NCI-H748 (cell line): ENCODE measurements at regions not wholly inside any gene's neighbourhood (a gene's known extent, or its start where the extent isn't known, plus 50 kb on each side); places are given as distances from the start of the nearest gene placed in this dataset.
"Not testable (repeated sequence)": the region's sequence is repeated elsewhere in the genome, so short reads cannot be mapped to it uniquely, and the experiment has no call there.

Source experiments
- DNase-seq: peaks from one replicate; lab custom pipeline; 2025; ENCODE audit not compliant: unreplicated experiment; lab: John Stamatoyannopoulos, UW

DNA sequence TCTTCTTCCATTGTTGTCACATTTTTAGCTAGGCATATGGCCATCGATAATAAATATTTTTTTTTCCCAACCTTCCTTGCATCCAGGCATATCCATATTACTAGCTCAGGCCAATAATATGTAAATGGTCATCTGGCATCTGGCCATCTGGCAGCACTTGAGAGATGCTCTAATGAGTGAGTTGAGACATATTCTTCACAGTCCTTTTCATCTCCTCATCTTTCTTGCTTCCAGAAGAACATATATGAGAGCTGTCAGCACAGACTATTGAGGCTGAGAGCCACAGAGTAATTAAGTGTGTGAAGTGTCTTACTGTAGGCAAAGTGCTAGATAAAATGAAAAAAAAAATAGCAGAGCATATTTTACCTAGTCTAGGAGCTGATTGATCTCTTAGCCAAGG lies 628.4 kb upstream of the TMPRSS15 start:
- DNase-seq: peak; percentile 13

DNA sequence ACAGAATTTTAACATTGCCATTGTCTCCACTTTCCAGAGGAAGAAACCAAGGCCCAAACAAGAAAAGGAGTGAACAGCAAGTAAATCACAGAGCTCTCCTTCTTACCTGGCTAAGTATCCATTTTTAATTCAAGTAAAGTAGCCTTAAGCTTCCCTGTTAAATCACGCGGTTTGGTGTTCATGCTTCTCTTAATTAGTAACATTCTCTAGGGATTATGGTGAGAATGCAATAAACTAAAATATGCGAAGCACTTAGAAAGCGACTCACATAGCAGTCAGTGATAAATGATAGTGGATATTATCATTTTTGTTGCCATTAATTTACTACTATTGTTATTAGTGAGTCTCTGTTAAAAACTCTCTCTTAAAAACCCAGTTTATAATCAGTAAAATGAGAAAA lies 630.5 kb upstream of the TMPRSS15 start:
- no peak for DNase-seq

DNA sequence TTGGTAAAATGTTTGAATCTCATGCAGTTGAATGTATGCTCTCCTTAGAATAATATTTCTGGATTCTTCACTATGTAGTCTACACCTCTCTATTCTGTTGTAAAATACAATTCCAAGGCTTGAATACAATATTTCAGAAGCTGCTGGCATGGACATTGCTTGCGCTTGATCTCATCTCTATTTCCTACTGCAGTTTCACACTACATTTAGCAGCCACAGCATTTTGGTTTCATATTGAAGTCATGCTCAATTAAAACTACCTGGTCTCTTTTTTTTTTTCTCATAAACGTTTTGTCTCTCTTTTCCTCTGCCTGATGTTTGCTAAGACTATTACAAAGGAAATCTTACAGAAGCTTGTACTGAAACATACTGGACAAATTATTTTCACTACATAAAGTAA lies 631.0 kb upstream of the TMPRSS15 start:
- DNase-seq: no peak

DNA sequence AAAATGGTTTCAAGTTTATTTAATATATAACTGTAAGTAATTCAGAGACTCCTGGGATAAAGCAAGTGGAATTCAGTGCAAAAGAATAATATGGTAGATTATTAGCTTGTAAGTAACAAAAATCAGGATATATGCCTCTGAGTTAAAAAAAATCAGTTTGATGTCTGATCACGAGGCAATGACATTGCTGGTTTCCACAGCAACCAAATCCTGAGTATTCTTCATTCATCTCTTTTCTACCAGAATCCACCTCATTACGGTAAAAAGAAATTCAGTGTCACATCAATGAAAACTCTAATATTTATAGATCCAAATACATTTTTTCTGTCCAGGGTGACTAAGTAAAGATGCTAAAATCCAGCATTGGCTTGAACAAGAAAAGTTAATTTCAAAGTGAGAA lies 642.3 kb upstream of the TMPRSS15 start:
- DNase-seq: no peak

DNA sequence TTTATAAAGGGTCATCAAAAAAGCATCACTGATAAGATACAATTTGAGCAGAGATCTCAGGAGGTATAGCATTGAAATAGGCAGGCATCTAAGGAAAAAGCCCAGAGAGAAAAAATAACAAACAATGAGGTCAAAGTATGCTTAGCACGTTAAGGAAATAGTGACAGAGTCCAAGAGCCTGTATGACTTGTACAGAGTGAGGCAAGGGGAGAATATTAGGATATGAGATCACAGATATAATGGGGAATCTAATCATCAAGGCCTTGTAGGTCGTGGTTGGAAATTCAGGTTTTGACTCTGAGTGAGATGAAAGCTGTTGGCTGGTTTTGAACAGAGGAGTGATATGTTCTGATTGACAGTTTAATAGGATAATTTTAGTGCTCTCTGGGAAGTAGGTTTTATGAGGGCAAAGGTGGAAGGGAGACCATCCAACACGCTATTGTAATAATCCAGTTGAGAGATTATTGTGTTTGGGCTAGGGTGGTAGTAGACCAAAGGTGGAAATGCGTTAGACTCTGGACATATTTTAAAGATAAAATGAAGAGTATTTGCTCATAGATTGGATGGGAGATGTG lies 644.6 kb upstream of the TMPRSS15 start:
- DNase-seq: no peak

DNA sequence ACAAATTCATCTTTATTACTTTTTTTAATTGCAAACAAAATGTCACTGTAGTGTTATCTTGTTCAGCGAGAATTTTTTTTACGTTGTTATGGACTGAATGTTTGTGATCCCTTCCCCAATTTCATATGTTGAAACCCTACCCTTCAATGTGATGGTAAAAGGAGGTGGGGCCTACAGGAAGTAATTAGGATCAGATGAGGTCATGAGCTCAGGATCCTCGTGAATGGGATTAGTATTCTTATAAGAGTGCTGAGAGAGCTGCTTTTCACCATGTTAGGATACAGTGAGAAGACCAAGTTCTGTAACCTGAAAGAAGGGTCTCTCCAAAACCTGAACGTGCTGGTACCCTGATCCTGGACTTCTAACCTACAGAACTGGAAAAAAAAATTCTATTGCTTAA lies 646.0 kb upstream of the TMPRSS15 start:
- DNase-seq: no peak

DNA sequence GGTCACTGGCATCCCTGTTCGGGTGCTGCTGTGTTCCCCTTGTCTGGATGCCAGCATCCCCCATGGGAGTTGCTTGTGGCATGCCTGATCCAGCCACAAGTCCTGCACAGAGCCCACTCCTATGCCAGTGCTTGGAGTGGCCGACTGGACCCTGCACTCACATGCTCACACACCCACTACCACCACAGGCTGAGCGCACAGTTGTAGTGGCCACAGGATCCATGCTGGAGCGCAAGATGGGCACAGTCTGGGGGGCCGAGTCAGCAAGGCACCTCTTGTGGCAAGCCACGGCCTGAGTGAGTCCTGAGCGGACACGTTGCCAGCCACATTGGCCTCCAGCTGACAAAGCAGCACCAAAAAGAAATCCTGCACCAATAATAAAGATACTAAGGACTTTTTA lies 661.6 kb upstream of the TMPRSS15 start:
- no peak for DNase-seq

DNA sequence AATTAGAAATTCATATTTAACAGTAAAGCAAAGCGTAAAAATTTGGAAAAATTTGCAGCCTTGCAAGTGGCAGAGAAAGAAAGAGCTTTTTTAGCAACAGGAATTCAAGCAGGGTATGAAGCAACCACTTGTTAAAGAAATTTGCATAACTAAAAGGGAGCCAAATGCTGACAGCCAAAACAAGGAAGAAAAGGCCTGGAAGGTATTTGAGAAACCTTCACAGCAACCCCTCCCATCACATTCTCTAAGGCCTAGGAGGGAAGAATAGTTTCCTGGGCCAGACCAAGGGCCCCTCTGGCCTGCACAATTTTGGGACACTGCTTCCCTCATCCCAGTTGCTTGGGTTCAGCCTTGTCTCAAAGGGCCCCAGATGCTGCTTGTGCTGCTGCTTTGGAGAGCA lies 672.4 kb upstream of the TMPRSS15 start:
- no peak for DNase-seq

DNA sequence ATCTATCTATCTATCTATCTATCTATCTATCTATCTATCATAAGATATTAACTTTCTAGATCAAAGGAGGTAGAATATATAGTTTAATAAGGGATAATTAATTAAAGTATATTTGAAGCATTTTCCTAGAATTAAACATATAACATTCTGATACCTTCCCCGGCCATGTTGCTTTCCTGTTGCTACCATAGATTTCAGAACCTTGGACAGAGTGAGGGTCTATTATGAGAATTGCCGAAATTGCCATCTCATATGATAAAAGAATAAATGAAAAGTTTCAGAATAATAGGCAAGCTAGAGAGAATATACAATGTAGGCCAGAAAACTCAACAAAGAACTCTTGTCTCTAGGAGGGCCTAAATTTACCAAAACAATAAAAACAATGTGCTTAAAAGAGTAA lies 706.1 kb upstream of the TMPRSS15 start:
- no peak for DNase-seq

DNA sequence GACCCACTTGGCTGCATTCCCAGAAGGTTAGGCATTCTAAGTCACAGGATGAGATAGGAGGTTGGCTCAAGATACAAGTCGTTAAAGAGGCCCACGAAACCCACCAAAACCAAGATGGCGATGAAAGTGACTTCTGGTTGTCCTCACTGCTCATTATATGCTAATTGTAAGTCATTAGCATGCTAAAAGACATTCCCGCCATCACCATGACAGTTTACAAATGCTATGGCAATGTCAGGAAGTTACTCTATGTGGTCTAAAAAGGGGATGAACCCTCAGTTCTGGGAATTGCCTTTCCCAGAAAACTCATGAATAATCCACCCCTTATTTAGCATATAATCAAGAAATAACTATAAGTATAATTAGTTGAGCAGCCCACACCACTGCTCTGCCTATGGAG lies 715.7 kb upstream of the TMPRSS15 start:
- not testable (repeated sequence) for DNase-seq

DNA sequence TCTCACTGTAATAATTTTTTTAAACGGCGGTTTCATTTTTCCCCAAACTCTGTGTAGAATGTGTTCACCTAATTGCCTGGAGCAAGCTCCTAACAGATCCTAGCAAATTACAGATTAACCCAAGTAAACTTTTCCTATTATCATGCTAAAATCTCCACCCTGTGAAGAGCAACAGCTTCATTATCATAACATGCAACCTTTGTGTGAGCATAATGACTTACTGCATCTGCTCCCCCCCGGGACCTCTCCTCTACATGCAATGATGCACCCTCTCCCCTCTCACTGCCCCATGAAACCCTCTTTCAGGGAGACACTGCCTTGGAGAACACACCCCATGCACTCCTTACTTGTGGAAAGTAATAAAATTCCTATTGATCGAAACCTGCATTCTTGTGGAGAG lies 717.0 kb upstream of the TMPRSS15 start:
- DNase-seq: no peak

DNA sequence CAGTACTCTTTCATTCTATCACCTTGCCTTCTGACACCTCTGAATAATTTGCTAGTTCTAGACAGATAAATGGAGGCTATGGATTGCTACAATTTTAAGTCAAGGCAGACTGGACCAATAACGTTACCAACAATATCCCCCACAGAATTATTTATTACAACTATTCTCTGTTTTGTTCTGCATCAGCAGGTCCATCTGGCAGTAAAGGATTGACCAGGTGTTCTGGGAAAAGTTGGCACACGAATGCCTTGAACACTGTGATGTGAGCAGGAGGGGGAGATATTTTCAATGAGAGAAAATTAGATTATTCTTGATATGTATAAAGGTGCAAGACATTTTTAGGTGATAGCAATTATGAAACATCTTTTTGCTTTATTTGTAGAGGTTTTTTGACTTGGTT lies 718.8 kb upstream of the TMPRSS15 start:
- peak; percentile 55 for DNase-seq

DNA sequence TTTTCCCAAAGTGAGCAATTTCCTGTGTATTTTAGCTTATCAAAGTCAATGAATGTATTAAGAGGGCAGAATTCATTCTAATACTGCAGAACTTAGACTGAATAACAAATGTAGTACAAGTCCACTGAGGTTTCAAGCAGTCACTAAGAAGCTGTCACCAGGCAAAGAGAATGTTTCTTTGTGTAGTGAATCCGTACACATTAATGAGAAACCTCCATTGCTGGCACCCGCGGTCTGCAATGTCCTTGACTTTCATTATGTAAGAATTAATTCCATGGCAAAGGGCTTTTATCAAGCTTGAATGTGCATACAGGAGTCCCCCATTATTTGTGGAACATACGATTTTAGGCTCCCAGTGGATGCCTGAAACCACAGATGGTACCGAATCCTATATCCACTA lies 719.5 kb upstream of the TMPRSS15 start:
- peak; percentile 82 for DNase-seq

DNA sequence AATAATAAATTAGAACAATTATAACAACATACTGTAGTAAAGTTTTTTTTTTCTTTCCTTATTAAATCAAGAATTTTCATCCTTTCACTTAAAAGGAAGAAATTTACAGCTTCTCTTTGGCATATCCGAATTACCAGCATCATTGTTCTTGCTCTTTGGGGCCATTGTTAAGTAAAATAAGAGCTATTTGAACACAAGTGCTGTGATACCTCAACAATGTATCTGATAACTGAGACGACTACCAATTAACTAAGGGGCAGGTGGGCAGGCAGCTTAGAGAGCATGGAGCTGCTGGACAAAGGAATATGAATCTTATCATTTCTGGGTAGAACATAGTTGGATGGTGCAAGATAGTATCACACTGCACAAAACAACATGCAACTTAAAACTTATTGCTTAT lies 719.9 kb upstream of the TMPRSS15 start:
- DNase-seq: peak; percentile 79

DNA sequence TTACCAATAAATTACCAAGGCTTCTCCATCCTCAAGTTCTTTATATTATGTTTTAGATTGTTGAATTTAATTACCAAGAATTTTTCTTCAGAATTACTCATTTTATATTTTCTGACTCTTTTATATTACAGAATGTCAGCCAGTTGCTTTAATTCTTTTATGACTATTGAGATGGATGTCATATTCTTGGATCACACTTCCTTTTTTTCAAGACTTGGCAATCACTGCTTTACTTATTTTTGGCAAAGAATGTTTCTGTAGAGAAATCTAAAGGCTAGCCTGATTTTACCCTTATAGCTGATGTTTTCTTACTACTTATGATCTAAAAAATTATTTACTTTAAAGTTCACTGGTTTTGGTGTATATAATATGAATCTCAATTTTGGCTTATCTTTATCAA lies 721.1 kb upstream of the TMPRSS15 start:
- DNase-seq: no peak

DNA sequence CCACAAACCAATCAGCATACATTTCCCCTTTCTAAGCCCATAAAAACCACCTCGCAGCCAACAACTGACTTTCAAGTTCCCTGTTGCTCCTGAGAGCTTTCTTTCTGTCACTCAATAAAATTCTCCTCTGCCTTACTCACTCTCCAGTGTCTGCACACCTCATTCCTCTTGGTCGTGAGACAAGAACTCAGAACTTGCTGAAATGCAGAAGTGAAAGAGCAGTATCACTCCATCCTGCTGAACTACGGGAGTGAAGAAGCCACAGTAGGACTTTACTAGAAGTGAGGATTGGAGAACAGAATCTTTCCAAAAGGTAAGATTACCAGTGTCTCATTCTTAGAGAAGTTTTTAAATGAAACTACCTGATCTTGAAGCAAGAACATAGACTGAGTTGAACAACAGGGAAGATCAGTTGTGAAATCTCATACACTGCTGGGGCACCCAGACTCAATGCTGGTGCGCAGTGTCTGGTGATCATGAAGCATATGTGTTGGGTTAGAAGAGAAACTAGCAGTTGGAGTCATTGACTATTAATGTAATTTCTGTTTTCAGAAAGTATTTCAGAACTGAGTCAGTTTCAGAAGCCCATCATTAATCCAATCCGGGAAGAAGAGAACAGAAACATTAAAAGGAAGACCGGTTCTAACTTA lies 726.9 kb upstream of the TMPRSS15 start:
- DNase-seq: peak; percentile 5

DNA sequence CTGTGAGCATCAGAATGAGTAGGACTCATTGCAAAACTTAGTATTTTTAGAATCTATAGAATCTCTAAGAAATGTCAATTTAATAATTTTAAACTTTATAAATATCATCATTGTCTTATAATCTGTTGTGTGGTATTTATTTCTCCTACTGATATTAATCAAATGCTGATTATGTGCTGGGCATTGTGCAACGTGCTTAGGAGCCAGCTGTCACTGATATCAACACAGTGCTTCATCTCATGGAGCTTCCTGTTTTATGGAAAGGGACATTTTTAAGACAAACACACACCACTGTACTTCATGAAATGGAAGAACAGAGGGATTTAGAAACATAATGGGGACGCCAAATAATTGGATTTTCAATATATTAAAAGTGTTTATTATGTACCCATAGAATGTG lies 737.9 kb upstream of the TMPRSS15 start:
- no peak for DNase-seq

DNA sequence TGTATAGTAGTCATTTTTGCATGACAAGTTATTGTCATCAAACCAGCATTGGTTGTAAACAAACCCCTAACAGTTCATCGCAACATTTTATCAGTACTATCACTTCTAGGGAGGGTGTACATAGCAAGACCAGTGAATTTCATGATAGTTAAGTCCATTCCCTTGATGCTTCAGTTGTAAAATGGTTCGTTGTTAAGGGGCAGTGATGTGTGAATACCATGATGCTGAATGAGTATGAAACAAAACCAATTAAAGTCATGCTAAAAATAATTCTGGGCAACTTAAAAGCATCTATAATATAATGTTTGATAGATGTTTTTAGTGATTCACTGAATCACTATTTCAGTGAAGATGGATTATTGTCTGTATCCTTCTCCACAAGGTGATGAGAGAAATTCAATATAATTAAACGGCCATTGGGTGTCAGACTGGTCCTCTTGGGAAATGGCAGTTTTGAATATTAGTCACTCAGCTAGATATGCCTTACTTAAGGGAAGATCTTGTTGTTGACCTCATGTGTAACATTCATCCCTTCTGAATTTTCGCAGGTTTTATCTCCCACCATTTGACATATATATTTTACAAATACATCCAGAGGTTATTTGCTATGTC lies 742.2 kb upstream of the TMPRSS15 start:
- no peak for DNase-seq

DNA sequence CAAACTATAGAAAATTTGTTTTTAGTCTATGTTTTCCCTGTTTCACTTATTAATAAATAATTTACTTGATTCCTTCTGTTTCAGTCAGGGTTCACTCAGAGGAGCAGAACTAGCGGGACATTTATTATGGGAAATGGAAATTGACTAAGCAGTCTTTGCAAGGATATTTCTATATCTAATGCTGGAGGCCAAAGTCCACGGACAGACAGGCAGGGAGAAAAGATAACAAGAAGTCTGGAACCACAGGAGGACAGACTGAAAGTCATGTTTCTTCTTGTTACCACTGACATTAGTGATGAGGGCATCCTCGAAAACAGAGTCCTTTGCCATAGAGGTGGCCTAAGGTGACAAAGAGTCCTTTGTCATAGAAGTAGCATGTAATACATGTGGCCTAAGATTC lies 744.5 kb upstream of the TMPRSS15 start:
- DNase-seq: no peak

DNA sequence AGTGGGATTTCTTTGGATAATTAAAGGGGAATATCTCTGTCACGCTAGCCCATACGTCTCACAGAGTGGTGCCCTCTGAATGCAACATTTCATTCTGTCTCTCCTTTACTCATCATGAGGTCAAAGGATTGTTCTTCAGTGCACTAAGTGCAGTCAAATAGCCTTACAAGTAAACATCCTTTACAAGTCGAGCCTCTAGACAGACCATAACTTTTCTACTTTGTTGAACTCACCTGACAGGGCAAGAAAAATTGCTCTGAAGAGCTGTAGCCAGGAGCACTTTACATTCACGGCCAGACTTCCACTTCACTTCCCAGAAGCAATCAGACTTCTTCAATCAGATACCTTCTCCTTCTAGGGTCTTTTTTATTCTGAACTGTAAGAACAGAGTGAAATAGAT lies 768.0 kb upstream of the TMPRSS15 start:
- no peak for DNase-seq

DNA sequence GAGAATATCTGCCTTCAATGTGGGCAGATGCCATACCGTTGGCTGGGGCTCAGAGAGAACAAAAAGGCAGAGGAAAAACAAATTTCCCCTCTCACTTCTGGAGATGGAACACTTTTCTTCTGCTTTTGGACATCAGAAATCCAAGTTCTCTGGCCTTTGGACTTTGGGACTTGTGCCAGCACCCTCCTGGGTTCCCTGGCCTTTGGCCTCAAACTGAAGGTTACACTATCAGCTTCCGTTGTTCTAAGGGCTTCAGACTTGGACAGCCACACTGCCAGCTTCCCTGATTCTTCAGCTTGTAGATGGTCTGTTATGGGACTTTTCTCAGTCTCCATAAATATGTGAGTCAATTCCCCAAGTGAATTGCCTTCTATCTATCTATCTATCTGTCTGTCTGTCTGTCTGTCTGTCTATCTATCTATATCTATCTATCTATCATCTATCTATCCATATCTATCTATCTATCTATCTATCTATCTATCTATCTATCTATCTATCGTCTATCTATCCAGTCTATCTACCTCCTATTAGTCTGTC lies 778.1 kb upstream of the TMPRSS15 start:
- DNase-seq: no peak

DNA sequence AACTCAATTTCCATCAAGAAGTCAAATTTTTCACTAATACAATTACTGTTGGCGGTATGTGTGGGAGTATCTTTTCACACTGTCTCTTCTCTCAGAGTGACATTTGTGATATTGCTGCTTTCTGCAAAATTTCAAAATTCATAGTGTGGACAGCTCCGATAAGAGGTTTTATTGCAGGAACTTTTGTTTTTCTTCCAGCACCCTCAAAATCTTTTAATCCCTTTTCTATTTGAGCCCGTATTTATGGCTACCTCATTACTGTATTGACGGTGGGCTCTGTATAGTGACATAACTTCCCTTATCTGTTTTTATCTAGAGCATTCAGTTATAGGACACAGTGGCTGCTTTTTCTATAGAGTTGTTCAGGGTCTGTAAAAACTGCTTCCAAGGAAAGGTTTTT lies 794.4 kb upstream of the TMPRSS15 start:
- DNase-seq: no peak

DNA sequence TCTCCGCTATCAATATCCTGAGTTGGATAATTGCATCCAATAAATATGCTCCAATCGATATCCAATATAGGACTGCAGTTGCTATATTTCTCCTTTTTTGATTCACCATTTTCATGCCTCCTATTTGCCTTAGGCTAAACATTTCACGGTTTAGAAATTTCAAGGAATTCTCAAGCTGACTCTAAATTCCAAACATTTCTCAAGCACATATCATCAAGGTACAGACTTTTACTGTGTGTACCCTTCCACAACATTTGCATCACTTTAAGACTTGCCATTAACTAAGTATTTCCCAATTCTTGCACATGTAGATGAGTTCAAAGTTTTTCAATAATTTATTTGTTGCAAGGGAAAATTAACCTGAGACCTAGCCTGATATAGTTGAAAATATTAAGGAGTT lies 795.2 kb upstream of the TMPRSS15 start:
- no peak for DNase-seq
